Liver (tissue), 3 donors: ENCODE measurements at regions not wholly inside any gene's neighbourhood (a gene's known extent, or its start where the extent isn't known, plus 50 kb on each side); places are given as distances from the start of the nearest gene placed in this dataset.

Experiments used
- GABPA ChIP-seq, 2 donors: IDR thresholded peaks in 1 of 2; conservative IDR thresholded peaks in 1 of 2; 2 replicates each; pipeline ENCODE4 v1.6.1; 2016; ENCODE audit warnings: antibody characterized with exemption in 2 of 2, mild to moderate bottlenecking in 1 of 2, moderate library complexity in 1 of 2
- RAD21 ChIP-seq, 2 donors: IDR thresholded peaks; 2 replicates each; pipeline ENCODE4 v1.6.1; 2016; ENCODE audit warnings: antibody characterized with exemption in 2 of 2, mild to moderate bottlenecking in 2 of 2
- REST ChIP-seq: IDR thresholded peaks from 2 replicates; pipeline ENCODE4 v1.6.1; 2016; ENCODE audit warnings: antibody characterized with exemption, mild to moderate bottlenecking
- YY1 ChIP-seq: IDR thresholded peaks from 2 replicates; pipeline ENCODE4 v1.6.1; 2016; ENCODE audit warnings: antibody characterized with exemption, mild to moderate bottlenecking
- TF ChIP-seq, protein P1 (sequence below): fragments of 150-350 bp; IDR thresholded peaks from 2 replicates; pipeline ENCODE4 v1.5.1; 2017; ENCODE audit warnings: improper control_type of control experiment, low read depth, low read length; ENCODE audit not compliant: missing input control
- TF ChIP-seq, protein P2 (sequence below): IDR thresholded peaks from 2 replicates; pipeline ENCODE4 v1.6.1; 2016; ENCODE audit warnings: antibody characterized with exemption
- donor health status: healthy.
- donor health status: healthy.

DNA sequence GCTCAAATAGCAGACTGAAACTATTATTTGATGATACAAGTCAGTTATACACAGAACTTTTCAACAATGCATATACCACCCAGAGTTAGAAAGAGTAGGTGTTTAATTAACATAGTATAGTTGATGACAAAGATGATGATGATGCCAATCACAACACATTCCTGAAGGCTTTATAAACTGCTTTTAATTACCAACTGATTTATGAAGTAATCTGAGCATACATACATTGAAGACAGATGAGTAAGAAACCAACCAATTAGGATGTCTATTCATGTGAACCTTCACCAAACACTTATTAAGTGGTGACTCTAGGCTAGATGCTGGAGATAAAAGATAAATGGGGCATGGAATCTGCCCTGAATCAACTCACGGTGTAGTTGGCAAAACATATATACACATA, 600.9 kb upstream of the FLRT2 start:
- TF ChIP-seq, protein P1, sequence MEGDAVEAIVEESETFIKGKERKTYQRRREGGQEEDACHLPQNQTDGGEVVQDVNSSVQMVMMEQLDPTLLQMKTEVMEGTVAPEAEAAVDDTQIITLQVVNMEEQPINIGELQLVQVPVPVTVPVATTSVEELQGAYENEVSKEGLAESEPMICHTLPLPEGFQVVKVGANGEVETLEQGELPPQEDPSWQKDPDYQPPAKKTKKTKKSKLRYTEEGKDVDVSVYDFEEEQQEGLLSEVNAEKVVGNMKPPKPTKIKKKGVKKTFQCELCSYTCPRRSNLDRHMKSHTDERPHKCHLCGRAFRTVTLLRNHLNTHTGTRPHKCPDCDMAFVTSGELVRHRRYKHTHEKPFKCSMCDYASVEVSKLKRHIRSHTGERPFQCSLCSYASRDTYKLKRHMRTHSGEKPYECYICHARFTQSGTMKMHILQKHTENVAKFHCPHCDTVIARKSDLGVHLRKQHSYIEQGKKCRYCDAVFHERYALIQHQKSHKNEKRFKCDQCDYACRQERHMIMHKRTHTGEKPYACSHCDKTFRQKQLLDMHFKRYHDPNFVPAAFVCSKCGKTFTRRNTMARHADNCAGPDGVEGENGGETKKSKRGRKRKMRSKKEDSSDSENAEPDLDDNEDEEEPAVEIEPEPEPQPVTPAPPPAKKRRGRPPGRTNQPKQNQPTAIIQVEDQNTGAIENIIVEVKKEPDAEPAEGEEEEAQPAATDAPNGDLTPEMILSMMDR: no peak
- no peak for TF ChIP-seq REST
- TF ChIP-seq GABPA (IDR thresholded peaks at IDR 0.05 in 1 of 2, conservative IDR thresholded peaks at IDR 0.05 in 1 of 2): no peak
- TF ChIP-seq, protein P2, sequence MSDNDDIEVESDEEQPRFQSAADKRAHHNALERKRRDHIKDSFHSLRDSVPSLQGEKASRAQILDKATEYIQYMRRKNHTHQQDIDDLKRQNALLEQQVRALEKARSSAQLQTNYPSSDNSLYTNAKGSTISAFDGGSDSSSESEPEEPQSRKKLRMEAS: no peak
- no peak for TF ChIP-seq RAD21 (IDR thresholded peaks at IDR 0.05)
- TF ChIP-seq YY1: no peak
